GM12892 (cell line): ENCODE measurements at regions not wholly inside any gene's neighbourhood (a gene's known extent, or its start where the extent isn't known, plus 50 kb on each side); places are given as distances from the start of the nearest gene placed in this dataset.
"Not testable (repeated sequence)": the region's sequence is repeated elsewhere in the genome, so short reads cannot be mapped to it uniquely, and the experiment has no call there.

Source experiments
- DNase-seq: peaks from one replicate; pipeline ENCODE4 v3.0.0; 2011; ENCODE audit not compliant: insufficient read length
- FAIRE-seq: peaks from 2 replicates; lab custom pipeline; 2011; peaks lifted over from hg19 to GRCh38; lab: Jason Lieb, UNC
- POLR2A ChIP-seq: IDR thresholded peaks from 2 replicates; pipeline ENCODE4 v1.6.1; 2011; ENCODE audit warnings: low read depth, low read length, control low read depth
- POLR2AphosphoS5 ChIP-seq: IDR thresholded peaks from 2 replicates; pipeline ENCODE4 v1.6.1; 2011; ENCODE audit warnings: low read depth, low read length, control low read depth
- TAF1 ChIP-seq: IDR thresholded peaks from 2 replicates; pipeline ENCODE4 v1.6.1; 2011; ENCODE audit warnings: low read depth, mild to moderate bottlenecking, control low read depth, low read length, borderline replicate concordance

DNA sequence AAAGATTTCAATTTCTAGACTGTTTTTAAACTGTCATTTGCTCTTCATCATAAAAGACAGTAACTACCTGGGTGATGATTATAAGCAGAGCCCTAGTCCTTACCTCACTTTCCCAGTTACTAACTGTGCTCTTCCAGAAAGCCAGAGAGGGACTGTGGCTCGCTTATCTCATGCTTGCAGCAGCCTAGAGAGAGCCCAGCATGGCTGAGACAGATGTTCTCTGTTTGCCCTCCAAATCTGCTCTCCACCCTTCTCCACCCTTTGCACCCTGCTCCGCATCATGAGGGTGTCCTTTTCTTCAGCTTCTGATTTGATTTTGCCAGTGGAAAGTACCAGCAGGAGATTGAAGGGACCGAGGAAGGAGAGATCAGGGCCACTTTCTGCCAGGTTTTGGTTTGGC is 61.2 kb upstream of the SELENOP start:
- TF ChIP-seq POLR2AphosphoS5 (no peak), TAF1 (no peak), POLR2A (no peak)
- DNase-seq (no peak), FAIRE-seq (no peak)

- TF ChIP-seq POLR2AphosphoS5 (no peak), POLR2A (no peak), TAF1 (no peak)
- FAIRE-seq (no peak), DNase-seq (no peak)
Measured at GRCh38 chr5:42870882-42871418, 59.3 kb upstream of the SELENOP start.

GRCh38 chr5:42868417-42868816 is 56.7 kb upstream of the SELENOP start:
- FAIRE-seq, DNase-seq: not testable (repeated sequence)

DNA sequence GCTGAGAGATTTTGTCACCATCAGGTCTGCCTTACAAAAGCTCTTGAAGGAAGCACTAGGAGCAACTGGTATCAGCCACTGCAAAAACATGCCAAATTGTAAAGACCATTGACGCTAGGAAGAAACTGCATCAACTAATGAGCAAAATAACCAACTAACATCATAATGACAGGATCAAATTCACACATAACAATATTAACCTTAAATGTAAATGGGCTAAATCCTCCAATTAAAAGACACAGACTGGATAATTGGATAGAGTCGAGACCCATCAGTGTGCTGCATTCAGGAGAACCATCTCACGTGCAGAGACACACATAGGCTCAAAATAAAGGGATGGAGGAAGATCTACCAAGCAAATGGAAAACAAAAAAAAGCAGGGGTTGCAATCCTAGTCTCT is 53.1 kb upstream of the SELENOP start:
- not testable (repeated sequence) for FAIRE-seq, DNase-seq
